ENCODE measurements at regions not wholly inside any gene's neighbourhood (a gene's known extent, or its start where the extent isn't known, plus 50 kb on each side); places are given as distances from the start of the nearest gene placed in this dataset.

DNA sequence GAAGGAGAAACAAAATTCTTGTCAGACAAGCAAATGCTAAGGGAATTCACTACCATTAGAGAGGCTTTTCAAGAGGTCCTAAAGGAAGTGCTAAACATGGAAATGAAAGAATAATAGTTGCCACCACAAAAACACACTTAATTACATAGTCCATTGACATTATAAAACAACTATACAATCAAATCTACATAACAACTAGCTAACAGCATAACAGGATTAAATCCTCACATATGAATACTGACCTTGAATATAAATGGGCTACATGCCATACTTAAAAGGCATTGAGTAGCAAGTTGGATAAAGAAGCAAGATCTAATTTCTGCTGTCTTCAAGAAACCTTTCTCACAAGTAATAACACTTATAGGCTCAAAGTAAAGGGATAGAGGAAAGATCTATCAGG is 811.5 kb upstream of the CITED2 start:
- DNase-seq (ENCODE audit: low spot score) (no peak), ATAC-seq (ENCODE audit: low read depth) (no peak)
- H3K27me3 ChIP-seq (ENCODE audit: insufficient read depth, poor library complexity, severe bottlenecking): no peaks in the 10 kb centered on the region
- H3K4me3 ChIP-seq (ENCODE audit: severe bottlenecking): no peak overlapping the region
- H3K4me1 ChIP-seq (ENCODE audit: insufficient read depth, poor library complexity, severe bottlenecking): no peaks in the 10 kb centered on the region
- H3K27ac ChIP-seq (ENCODE audit: poor library complexity, severe bottlenecking): no peak overlapping the region
- H3K9me3 ChIP-seq (ENCODE audit: severe bottlenecking): peaks cover 3% of the 10 kb centered on the region
- no peak for TF ChIP-seq CTCF (IDR thresholded peaks at IDR 0.05; ENCODE audit: poor library complexity, severe bottlenecking)
- H3K36me3 ChIP-seq (ENCODE audit: low read depth): no peaks in the 10 kb centered on the region

- H3K36me3 ChIP-seq (ENCODE audit: low read depth): no peaks in the 10 kb centered on the region
- TF ChIP-seq CTCF (IDR thresholded peaks at IDR 0.05; ENCODE audit: poor library complexity, severe bottlenecking): no peak
- no peak overlapping the region for H3K27ac ChIP-seq (ENCODE audit: poor library complexity, severe bottlenecking)
- DNase-seq (ENCODE audit: low spot score) (no peak), ATAC-seq (ENCODE audit: low read depth) (no peak)
- H3K4me1 ChIP-seq (ENCODE audit: insufficient read depth, poor library complexity, severe bottlenecking): no peaks in the 10 kb centered on the region
- H3K27me3 ChIP-seq (ENCODE audit: insufficient read depth, poor library complexity, severe bottlenecking): no peaks in the 10 kb centered on the region
- H3K4me3 ChIP-seq (ENCODE audit: severe bottlenecking): no peak overlapping the region
- peaks cover 3% of the 10 kb centered on the region for H3K9me3 ChIP-seq (ENCODE audit: severe bottlenecking)
Observed at GRCh38 chr6:140183881-140184280, 809.4 kb upstream of the CITED2 start.

- Histone ChIP-seq H3K27me3 (ENCODE audit: insufficient read depth, poor library complexity, severe bottlenecking) (no peaks in the 10 kb centered on the region), H3K4me3 (ENCODE audit: severe bottlenecking) (no peak overlapping the region), H3K4me1 (ENCODE audit: insufficient read depth, poor library complexity, severe bottlenecking) (peaks cover 4% of the 10 kb centered on the region), H3K27ac (ENCODE audit: poor library complexity, severe bottlenecking) (no peak overlapping the region), H3K9me3 (ENCODE audit: severe bottlenecking) (peaks cover 3% of the 10 kb centered on the region), H3K36me3 (ENCODE audit: low read depth) (no peaks in the 10 kb centered on the region)
- DNase-seq (ENCODE audit: low spot score): no peak
- TF ChIP-seq CTCF (IDR thresholded peaks at IDR 0.05; ENCODE audit: poor library complexity, severe bottlenecking): no peak
- no peak for ATAC-seq (ENCODE audit: low read depth)
Observed at GRCh38 chr6:140182821-140183220, 808.4 kb upstream of the CITED2 start.

DNA sequence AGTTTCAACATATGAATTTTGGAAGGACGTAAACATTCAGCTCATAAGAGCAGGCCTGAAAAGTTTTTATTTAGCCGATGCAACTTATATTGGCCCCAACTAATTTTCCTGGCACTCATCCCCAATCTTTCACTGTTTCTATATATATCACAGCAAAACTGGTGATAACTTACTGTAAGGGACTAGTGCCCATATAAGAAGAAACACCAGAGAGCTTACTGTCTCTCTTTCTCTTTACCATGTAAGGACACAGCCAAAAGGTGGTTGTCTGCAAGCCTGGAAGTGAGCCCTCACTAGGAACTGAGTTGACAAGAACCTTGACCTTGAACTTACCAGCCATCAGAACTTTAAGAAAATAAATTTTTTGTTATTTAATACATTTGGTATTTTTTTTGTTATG is 807.4 kb upstream of the CITED2 start:
- Histone ChIP-seq H3K27ac (ENCODE audit: poor library complexity, severe bottlenecking) (no peak overlapping the region), H3K9me3 (ENCODE audit: severe bottlenecking) (peaks cover 3% of the 10 kb centered on the region), H3K4me1 (ENCODE audit: insufficient read depth, poor library complexity, severe bottlenecking) (peaks cover 4% of the 10 kb centered on the region), H3K36me3 (ENCODE audit: low read depth) (no peaks in the 10 kb centered on the region), H3K27me3 (ENCODE audit: insufficient read depth, poor library complexity, severe bottlenecking) (no peaks in the 10 kb centered on the region), H3K4me3 (ENCODE audit: severe bottlenecking) (no peak overlapping the region)
- DNase-seq (ENCODE audit: low spot score): no peak
- ATAC-seq (ENCODE audit: low read depth): no peak
- no peak for TF ChIP-seq CTCF (IDR thresholded peaks at IDR 0.05; ENCODE audit: poor library complexity, severe bottlenecking)

GRCh38 chr6:140180306-140180705 is 805.9 kb upstream of the CITED2 start:
- H3K4me3 ChIP-seq (ENCODE audit: severe bottlenecking): no peak overlapping the region
- ATAC-seq (ENCODE audit: low read depth): no peak
- H3K27ac ChIP-seq (ENCODE audit: poor library complexity, severe bottlenecking): no peak overlapping the region
- no peak for TF ChIP-seq CTCF (IDR thresholded peaks at IDR 0.05; ENCODE audit: poor library complexity, severe bottlenecking)
- no peaks in the 10 kb centered on the region for H3K27me3 ChIP-seq (ENCODE audit: insufficient read depth, poor library complexity, severe bottlenecking)
- peaks cover 4% of the 10 kb centered on the region for H3K4me1 ChIP-seq (ENCODE audit: insufficient read depth, poor library complexity, severe bottlenecking)
- no peaks in the 10 kb centered on the region for H3K9me3 ChIP-seq (ENCODE audit: severe bottlenecking)
- no peaks in the 10 kb centered on the region for H3K36me3 ChIP-seq (ENCODE audit: low read depth)
- no peak for DNase-seq (ENCODE audit: low spot score)

Data from RWPE2 (cell line).